HL-60 (cell line): ENCODE measurements at regions not wholly inside any gene's neighbourhood (a gene's known extent, or its start where the extent isn't known, plus 50 kb on each side); places are given as distances from the start of the nearest gene placed in this dataset.

Experiments
- GABPA ChIP-seq: IDR thresholded peaks from 2 replicates; pipeline ENCODE4 v1.6.1; 2012; ENCODE audit warnings: low read depth
- POLR2AphosphoS5 ChIP-seq: IDR thresholded peaks from 2 replicates; pipeline ENCODE4 v1.6.1; 2012; ENCODE audit warnings: low read depth
- SPI1 ChIP-seq: IDR thresholded peaks from 2 replicates; pipeline ENCODE4 v1.6.1; 2012; ENCODE audit warnings: low read depth, mild to moderate bottlenecking, borderline replicate concordance
- TF ChIP-seq, protein P1 (sequence below): IDR thresholded peaks from one replicate; pipeline ENCODE4 v1.5.1; 2011; ENCODE audit warnings: low read length, control low read depth, inconsistent platforms; ENCODE audit not compliant: insufficient read depth
- TF ChIP-seq, protein P2 (sequence below): IDR thresholded peaks from 2 replicates; pipeline ENCODE4 v1.6.1; 2012; ENCODE audit warnings: low read depth; ENCODE audit not compliant: insufficient replicate concordance

DNA sequence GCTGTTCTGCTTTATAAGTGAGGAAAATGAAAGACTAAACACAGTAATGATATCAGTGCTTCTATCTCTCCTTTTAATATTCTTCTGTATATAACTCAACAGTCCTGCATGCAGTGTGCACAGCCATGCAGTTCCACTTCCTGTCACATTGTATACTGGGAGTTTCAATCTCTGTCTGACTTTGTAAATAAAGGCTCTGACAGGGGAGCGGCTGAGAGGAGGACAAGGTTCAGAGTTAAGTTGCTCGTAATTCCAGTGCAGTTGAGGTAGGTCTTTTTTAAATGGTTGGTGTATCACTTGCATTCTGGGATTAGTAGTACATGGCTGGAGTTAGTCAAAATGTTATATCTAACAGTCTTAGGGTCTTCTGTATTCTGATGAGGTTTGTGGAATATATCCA, 264.5 kb downstream of the OLFM3 start:
- TF ChIP-seq, protein P1, sequence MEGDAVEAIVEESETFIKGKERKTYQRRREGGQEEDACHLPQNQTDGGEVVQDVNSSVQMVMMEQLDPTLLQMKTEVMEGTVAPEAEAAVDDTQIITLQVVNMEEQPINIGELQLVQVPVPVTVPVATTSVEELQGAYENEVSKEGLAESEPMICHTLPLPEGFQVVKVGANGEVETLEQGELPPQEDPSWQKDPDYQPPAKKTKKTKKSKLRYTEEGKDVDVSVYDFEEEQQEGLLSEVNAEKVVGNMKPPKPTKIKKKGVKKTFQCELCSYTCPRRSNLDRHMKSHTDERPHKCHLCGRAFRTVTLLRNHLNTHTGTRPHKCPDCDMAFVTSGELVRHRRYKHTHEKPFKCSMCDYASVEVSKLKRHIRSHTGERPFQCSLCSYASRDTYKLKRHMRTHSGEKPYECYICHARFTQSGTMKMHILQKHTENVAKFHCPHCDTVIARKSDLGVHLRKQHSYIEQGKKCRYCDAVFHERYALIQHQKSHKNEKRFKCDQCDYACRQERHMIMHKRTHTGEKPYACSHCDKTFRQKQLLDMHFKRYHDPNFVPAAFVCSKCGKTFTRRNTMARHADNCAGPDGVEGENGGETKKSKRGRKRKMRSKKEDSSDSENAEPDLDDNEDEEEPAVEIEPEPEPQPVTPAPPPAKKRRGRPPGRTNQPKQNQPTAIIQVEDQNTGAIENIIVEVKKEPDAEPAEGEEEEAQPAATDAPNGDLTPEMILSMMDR, result no peak
- TF ChIP-seq POLR2AphosphoS5 (no peak), SPI1 (no peak), GABPA (no peak)
- TF ChIP-seq, protein P2, sequence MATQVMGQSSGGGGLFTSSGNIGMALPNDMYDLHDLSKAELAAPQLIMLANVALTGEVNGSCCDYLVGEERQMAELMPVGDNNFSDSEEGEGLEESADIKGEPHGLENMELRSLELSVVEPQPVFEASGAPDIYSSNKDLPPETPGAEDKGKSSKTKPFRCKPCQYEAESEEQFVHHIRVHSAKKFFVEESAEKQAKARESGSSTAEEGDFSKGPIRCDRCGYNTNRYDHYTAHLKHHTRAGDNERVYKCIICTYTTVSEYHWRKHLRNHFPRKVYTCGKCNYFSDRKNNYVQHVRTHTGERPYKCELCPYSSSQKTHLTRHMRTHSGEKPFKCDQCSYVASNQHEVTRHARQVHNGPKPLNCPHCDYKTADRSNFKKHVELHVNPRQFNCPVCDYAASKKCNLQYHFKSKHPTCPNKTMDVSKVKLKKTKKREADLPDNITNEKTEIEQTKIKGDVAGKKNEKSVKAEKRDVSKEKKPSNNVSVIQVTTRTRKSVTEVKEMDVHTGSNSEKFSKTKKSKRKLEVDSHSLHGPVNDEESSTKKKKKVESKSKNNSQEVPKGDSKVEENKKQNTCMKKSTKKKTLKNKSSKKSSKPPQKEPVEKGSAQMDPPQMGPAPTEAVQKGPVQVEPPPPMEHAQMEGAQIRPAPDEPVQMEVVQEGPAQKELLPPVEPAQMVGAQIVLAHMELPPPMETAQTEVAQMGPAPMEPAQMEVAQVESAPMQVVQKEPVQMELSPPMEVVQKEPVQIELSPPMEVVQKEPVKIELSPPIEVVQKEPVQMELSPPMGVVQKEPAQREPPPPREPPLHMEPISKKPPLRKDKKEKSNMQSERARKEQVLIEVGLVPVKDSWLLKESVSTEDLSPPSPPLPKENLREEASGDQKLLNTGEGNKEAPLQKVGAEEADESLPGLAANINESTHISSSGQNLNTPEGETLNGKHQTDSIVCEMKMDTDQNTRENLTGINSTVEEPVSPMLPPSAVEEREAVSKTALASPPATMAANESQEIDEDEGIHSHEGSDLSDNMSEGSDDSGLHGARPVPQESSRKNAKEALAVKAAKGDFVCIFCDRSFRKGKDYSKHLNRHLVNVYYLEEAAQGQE, result no peak
